AG08395 (cell line): ENCODE measurements at regions not wholly inside any gene's neighbourhood (a gene's known extent, or its start where the extent isn't known, plus 50 kb on each side); places are given as distances from the start of the nearest gene placed in this dataset.
"Not testable (repeated sequence)": the region's sequence is repeated elsewhere in the genome, so short reads cannot be mapped to it uniquely, and the experiment has no call there.

Experiments
- DNase-seq: peaks from one replicate; pipeline ENCODE4 v3.0.0; 2012; ENCODE audit warnings: mixed read lengths, low spot score

GRCh38 chr4:186481998-186482790, 73.2 kb downstream of the MTNR1A start:
- DNase-seq, result no peak

- DNase-seq, result no peak
Observed at GRCh38 chr4:186475202-186475601, 80.2 kb downstream of the MTNR1A start.

GRCh38 chr4:186473933-186474332, 81.4 kb downstream of the MTNR1A start:
- DNase-seq, result no peak

- DNase-seq, result peak; percentile 38
Observed at GRCh38 chr4:186472948-186473347, 82.4 kb downstream of the MTNR1A start.

GRCh38 chr4:186471441-186471840, 83.9 kb downstream of the MTNR1A start:
- no peak for DNase-seq

GRCh38 chr4:186458050-186458449, 97.3 kb downstream of the MTNR1A start:
- DNase-seq, result no peak

GRCh38 chr4:186451982-186452381, 103.4 kb downstream of the MTNR1A start:
- DNase-seq, result no peak

GRCh38 chr4:186449954-186450353, 105.4 kb downstream of the MTNR1A start:
- DNase-seq, result no peak

- no peak for DNase-seq
Observed at GRCh38 chr4:186445040-186445439, 110.3 kb downstream of the MTNR1A start.

- DNase-seq, result no peak
Observed at GRCh38 chr4:186441502-186441901, 113.9 kb downstream of the MTNR1A start.

- DNase-seq, result no peak
Observed at GRCh38 chr4:186428481-186428880, 126.9 kb downstream of the MTNR1A start.

GRCh38 chr4:186424745-186425144, 130.6 kb downstream of the MTNR1A start:
- DNase-seq, result no peak

- no peak for DNase-seq
Observed at GRCh38 chr4:186422296-186422695, 133.1 kb downstream of the MTNR1A start.

GRCh38 chr4:186416451-186417060, 138.8 kb downstream of the MTNR1A start:
- no peak for DNase-seq

GRCh38 chr4:186414390-186414789, 141.0 kb downstream of the MTNR1A start:
- DNase-seq, result no peak

GRCh38 chr4:186405957-186406356, 140.0 kb downstream of the F11 start:
- no peak for DNase-seq

- no peak for DNase-seq
Observed at GRCh38 chr4:186404562-186405134, 138.7 kb downstream of the F11 start.

GRCh38 chr4:186400676-186401075, 134.7 kb downstream of the F11 start:
- no peak for DNase-seq

- DNase-seq, result no peak
Observed at GRCh38 chr4:186392017-186392416, 126.0 kb downstream of the F11 start.

- DNase-seq, result not testable (repeated sequence)
Observed at GRCh38 chr4:186384328-186384727, 118.3 kb downstream of the F11 start.

GRCh38 chr4:186368281-186368680, 102.3 kb downstream of the F11 start:
- DNase-seq, result no peak

GRCh38 chr4:186366326-186366725, 100.3 kb downstream of the F11 start:
- DNase-seq, result no peak

- DNase-seq, result not testable (repeated sequence)
Observed at GRCh38 chr4:186363038-186363437, 97.0 kb downstream of the F11 start.
